HCT116 (cell line): ENCODE measurements at regions not wholly inside any gene's neighbourhood (a gene's known extent, or its start where the extent isn't known, plus 50 kb on each side); places are given as distances from the start of the nearest gene placed in this dataset.

Source experiments
- ATAC-seq: fragments of 200-7000 bp; cut with Tn5 transposase; 2 replicates; pipeline ENCODE4 v1.9.1; 2020; ENCODE audit warnings: mild to moderate bottlenecking, moderate library complexity
- BruUV-seq: library from RNA; stranded (reverse); fragments of 400-500 nt; replicated peaks from 2 replicates; lab custom pipeline; 2021; lab: Mats Ljungman, UMichigan
- CTCF ChIA-PET: fragments of 300-600 bp; sonication (Branson Sonifier 250); formaldehyde crosslinking; loops from one replicate; lab custom pipeline; 2021; ENCODE audit warnings: antibody characterized with exemption; lab: Charles Lee
- POLR2A ChIA-PET: fragments of 300-600, 350-600 bp; sonication (Branson Sonifier 250); formaldehyde crosslinking; loops from one replicate; lab custom pipeline; 2021; ENCODE audit warnings: antibody characterized with exemption; lab: Charles Lee
- RAD21 ChIA-PET, 2 experiments: fragments of 300-600 bp; sonication (Branson Sonifier 250); formaldehyde crosslinking; loops; one replicate each; lab custom pipeline; 2023; ENCODE audit warnings: low total read pairs in 2 of 2; ENCODE audit not compliant: uncharacterized antibody in 2 of 2, unreplicated experiment in 2 of 2, low non-redundant PET in 1 of 2; lab: Charles Lee
- DNase-seq: peaks from one replicate; pipeline ENCODE4 v3.0.0-alpha.2; 2010; ENCODE audit warnings: low read depth, low spot score
- H2AFZ ChIP-seq: fragments of 200-600 bp; shearing (Covaris generic), sonication (generic); 2 replicates; pipeline ENCODE4 v1.6.1; 2017; ENCODE audit warnings: low read depth, mixed run types, mixed read lengths, antibody characterized with exemption, low read length; ENCODE audit not compliant: poor library complexity, severe bottlenecking
- H3K27ac ChIP-seq: 2 replicates; pipeline ENCODE4 v1.5.1; 2012; ENCODE audit warnings: low read depth, low read length
- H3K27me3 ChIP-seq: fragments of 200-600 bp; sonication (generic); 2 replicates; pipeline ENCODE4 v1.6.1; 2016; ENCODE audit warnings: mixed run types, low read length, mixed read lengths; ENCODE audit not compliant: insufficient read depth
- H3K36me3 ChIP-seq, 2 experiments: fragments of 200-500 bp in 1 of 2; fragments of 200-600 bp in 1 of 2; sonication (Bioruptor generic) in 1 of 2; sonication (generic) in 1 of 2; 2 replicates each; pipeline versions ENCODE4 v1.5.1 to v1.6.1; 2014 to 2016; ENCODE audit warnings: low read length in 2 of 2, inconsistent platforms in 1 of 2, mixed read lengths in 1 of 2, mixed run types in 1 of 2; ENCODE audit not compliant: insufficient read depth in 2 of 2, control insufficient read depth in 1 of 2
- H3K4me1 ChIP-seq, 2 experiments: fragments of 200-600 bp in 1 of 2; sonication (generic) in 1 of 2; 2 replicates each; pipeline versions ENCODE4 v1.5.1 to v1.6.1; 2012 to 2017; ENCODE audit warnings: low read length in 2 of 2, inconsistent platforms in 1 of 2, mild to moderate bottlenecking in 1 of 2, mixed read lengths in 1 of 2, mixed run types in 1 of 2, moderate library complexity in 1 of 2; ENCODE audit not compliant: insufficient read depth in 2 of 2, control insufficient read depth in 1 of 2
- H3K4me2 ChIP-seq: fragments of 200-600 bp; sonication (generic); 2 replicates; pipeline ENCODE4 v1.6.1; 2017; ENCODE audit warnings: mixed run types, low read length, mixed read lengths
- H3K4me3 ChIP-seq, 2 experiments: fragments of 200-600 bp in 1 of 2; sonication (generic) in 1 of 2; replicated peaks in 1 of 2; 2 replicates each; pipeline ENCODE4 v1.5.1; 2011 to 2016; ENCODE audit warnings: low read length in 2 of 2, control low read depth in 1 of 2, low read depth in 1 of 2, mild to moderate bottlenecking in 1 of 2, mixed read lengths in 1 of 2, mixed run types in 1 of 2
- H3K79me2 ChIP-seq: fragments of 200-600 bp; sonication (generic); 2 replicates; pipeline ENCODE4 v1.6.1; 2017; ENCODE audit warnings: mild to moderate bottlenecking, mixed run types, low read length, moderate library complexity, mixed read lengths; ENCODE audit not compliant: insufficient read depth
- H3K9ac ChIP-seq: fragments of 200-600 bp; sonication (generic); 2 replicates; pipeline ENCODE4 v1.6.1; 2016; ENCODE audit warnings: low read length, mixed read lengths
- H3K9me2 ChIP-seq: fragments of 200-600 bp; sonication (generic), shearing (Covaris generic); 2 replicates; pipeline ENCODE4 v1.6.1; 2017; ENCODE audit warnings: mixed run types, mild to moderate bottlenecking, moderate library complexity; ENCODE audit not compliant: insufficient read depth
- H3K9me3 ChIP-seq, 2 experiments: fragments of 200-500 bp in 1 of 2; fragments of 200-600 bp in 1 of 2; sonication (Bioruptor generic) in 1 of 2; sonication (generic) in 1 of 2; 2 replicates each; pipeline ENCODE4 v1.6.1; 2014 to 2017; ENCODE audit warnings: low read length in 2 of 2, mixed read lengths in 2 of 2, inconsistent platforms in 1 of 2, low read depth in 1 of 2, mild to moderate bottlenecking in 1 of 2, mixed run types in 1 of 2, moderate library complexity in 1 of 2; ENCODE audit not compliant: control insufficient read depth in 1 of 2, insufficient read depth in 1 of 2
- H4K20me1 ChIP-seq: fragments of 200-600 bp; sonication (generic), shearing (Covaris generic); 2 replicates; pipeline ENCODE4 v1.6.1; 2017; ENCODE audit warnings: mixed run types, mild to moderate bottlenecking, moderate library complexity; ENCODE audit not compliant: insufficient read depth
- REST ChIP-seq: IDR thresholded peaks from 2 replicates; pipeline ENCODE4 v1.6.1; 2012; ENCODE audit warnings: low read depth
- SIN3A ChIP-seq: IDR thresholded peaks from 2 replicates; pipeline ENCODE4 v1.6.1; 2012; ENCODE audit warnings: low read depth
- SP1 ChIP-seq: IDR thresholded peaks from 2 replicates; pipeline ENCODE4 v1.6.1; 2012; ENCODE audit warnings: low read depth
- ZNF274 ChIP-seq: fragments of 200-500 bp; sonication (Bioruptor generic); IDR thresholded peaks from 2 replicates; pipeline ENCODE4 v1.6.1; 2014; ENCODE audit warnings: mild to moderate bottlenecking, low read depth, low read length, inconsistent platforms
- intact Hi-C: fragments of 100-400 bp; cut with micrococcal nuclease; formaldehyde crosslinking; loops from 2 replicates; pipeline ENCODE4 v1.10.0; 2022

DNA sequence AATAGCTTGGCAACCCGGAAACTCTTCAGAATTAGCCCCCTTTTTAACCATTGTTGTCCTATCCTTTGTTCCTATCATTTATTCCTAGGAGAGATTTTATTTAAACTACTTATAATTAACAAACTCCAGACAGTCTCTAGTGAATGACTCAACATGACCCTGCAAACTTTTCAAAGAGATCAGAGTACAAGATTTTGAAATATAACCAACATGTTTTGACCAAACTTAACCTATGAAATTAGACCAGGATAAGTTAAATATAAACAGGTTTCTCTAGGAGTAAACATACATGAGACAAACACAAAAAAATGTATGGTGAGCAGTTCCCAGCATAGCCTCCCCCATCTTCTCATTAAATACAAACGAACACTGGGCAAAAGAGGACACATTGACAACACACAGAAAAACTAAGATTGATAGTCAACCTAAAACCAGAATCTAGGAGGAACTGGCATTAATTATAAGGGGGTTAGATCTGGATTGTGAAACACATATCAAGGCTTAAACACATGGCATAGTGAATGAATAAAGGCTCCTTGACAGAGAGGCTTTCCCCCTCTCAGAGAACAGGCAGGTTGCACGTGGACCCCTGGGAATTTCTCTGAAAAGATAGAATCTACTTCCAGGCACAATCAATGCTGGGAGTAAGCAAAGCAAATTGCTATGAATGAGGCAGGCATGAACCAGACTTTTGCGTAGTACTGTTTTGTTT, 284.1 kb downstream of the IRS1 start:
- H3K27me3 ChIP-seq = no peaks in the 10 kb centered on the region
- H3K4me3 ChIP-seq = no peak overlapping the region
- intact Hi-C loops = no loop called here
- no peaks in the 10 kb centered on the region for H3K9me2 ChIP-seq
- H3K4me1 ChIP-seq = peaks cover 0 to 19% of the 10 kb centered on the region in 2 experiments; a peak in 3 of 4 replicates
- no peak overlapping the region for H3K9ac ChIP-seq
- ChIA-PET RAD21 (no interaction called here), CTCF (no interaction called here), POLR2A (interaction anchor here (0.6 kb wide), 1 partner anchor 1005 kb away, joined by 3 read pairs; no protein-coding TSS in a partner anchor)
- H3K79me2 ChIP-seq = no peaks in the 10 kb centered on the region
- no peak for DNase-seq
- H4K20me1 ChIP-seq = no peaks in the 10 kb centered on the region
- ATAC-seq = no peak
- H3K27ac ChIP-seq = peak overlapping the region; percentile 10; the same call in 1 of the 2 replicates
- peak overlapping the region; percentile 33 for H2AFZ ChIP-seq
- no TSS peak for BruUV-seq
- TF ChIP-seq SP1 (no peak), ZNF274 (no peak), SIN3A (no peak)
- peaks cover 0 to 5% of the 10 kb centered on the region in 2 experiments; a peak in 1 of 4 replicates for H3K9me3 ChIP-seq
- peak overlapping the region; percentile 14 for H3K4me2 ChIP-seq
- peaks cover 0 to 5% of the 10 kb centered on the region in 2 experiments; a peak in 1 of 4 replicates for H3K36me3 ChIP-seq

- Histone ChIP-seq H3K36me3 (0 out of 4 replicates have a peak, but pooled peaks cover 0 to 4% of the 10 kb centered on the region in 2 experiments), H4K20me1 (no peaks in the 10 kb centered on the region), H3K9me2 (no peaks in the 10 kb centered on the region), H3K4me3 (no peak overlapping the region), H3K9me3 (no peaks in the 10 kb centered on the region), H3K4me2 (peak overlapping the region; percentile 14), H3K9ac (no peak overlapping the region), H2AFZ (peak overlapping the region; percentile 33), H3K27me3 (no peaks in the 10 kb centered on the region), H3K79me2 (no peaks in the 10 kb centered on the region), H3K4me1 (peaks cover 0 to 19% of the 10 kb centered on the region in 2 experiments; a peak in 3 of 4 replicates), H3K27ac (peak overlapping the region; percentile 10; the same call in 1 of the 2 replicates)
- POLR2A ChIA-PET = no interaction called here
- 0 out of 2 replicates have a peak, but pooled peaks have one; percentile 9 for TF ChIP-seq SP1
- TF ChIP-seq REST = no peak
- CTCF ChIA-PET = no interaction called here
- intact Hi-C loops = no loop called here
- RAD21 ChIA-PET = no interaction called here
- ATAC-seq (0 out of 2 replicates have a peak, but pooled peaks have one; percentile 42), DNase-seq (peak; percentile 7)
- no TSS peak for BruUV-seq
These were observed 284.7 kb downstream of the IRS1 start for GRCh38 chr2:226514895-226515294.
